C4-2B (cell line): ENCODE measurements at regions not wholly inside any gene's neighbourhood (a gene's known extent, or its start where the extent isn't known, plus 50 kb on each side); places are given as distances from the start of the nearest gene placed in this dataset.

ENCODE experiments used
- H3K27ac ChIP-seq: fragments of 450-650 bp; 2 replicates; pipeline ENCODE4 v1.5.1; 2017
- CTCF ChIP-seq: fragments of 450-650 bp; conservative IDR thresholded peaks from 2 replicates; pipeline ENCODE4 v1.5.1; 2017; ENCODE audit warnings: mild to moderate bottlenecking
- ZFX ChIP-seq: fragments of 450-650 bp; IDR thresholded peaks from 2 replicates; pipeline ENCODE4 v1.6.1; 2017

- TF ChIP-seq CTCF (no peak), ZFX (no peak)
- no peak overlapping the region for H3K27ac ChIP-seq
Measured at GRCh38 chr5:125720721-125721120, 702.5 kb upstream of the GRAMD2B start.

- no peak overlapping the region for H3K27ac ChIP-seq
- TF ChIP-seq CTCF, result no peak
- TF ChIP-seq ZFX, result no peak
Measured at GRCh38 chr5:125722550-125722949, 700.7 kb upstream of the GRAMD2B start.

- no peak overlapping the region for H3K27ac ChIP-seq
- no peak for TF ChIP-seq ZFX
- no peak for TF ChIP-seq CTCF
Measured at GRCh38 chr5:125725691-125726090, 697.5 kb upstream of the GRAMD2B start.

- TF ChIP-seq ZFX (no peak), CTCF (no peak)
- H3K27ac ChIP-seq, result no peak overlapping the region
Measured at GRCh38 chr5:125743939-125744338, 679.3 kb upstream of the GRAMD2B start.

GRCh38 chr5:125746917-125747316 lies 676.3 kb upstream of the GRAMD2B start:
- no peak overlapping the region for H3K27ac ChIP-seq
- TF ChIP-seq CTCF (no peak), ZFX (no peak)

GRCh38 chr5:125750147-125750860 lies 672.9 kb upstream of the GRAMD2B start:
- H3K27ac ChIP-seq, result no peak overlapping the region
- no peak for TF ChIP-seq ZFX
- no peak for TF ChIP-seq CTCF

- H3K27ac ChIP-seq, result no peak overlapping the region
- TF ChIP-seq CTCF (no peak), ZFX (no peak)
Measured at GRCh38 chr5:125750861-125751186, 672.4 kb upstream of the GRAMD2B start.
